ENCODE measurements at regions not wholly inside any gene's neighbourhood (a gene's known extent, or its start where the extent isn't known, plus 50 kb on each side); places are given as distances from the start of the nearest gene placed in this dataset.
"Not testable (repeated sequence)": the region's sequence is repeated elsewhere in the genome, so short reads cannot be mapped to it uniquely, and the experiment has no call there.

DNA sequence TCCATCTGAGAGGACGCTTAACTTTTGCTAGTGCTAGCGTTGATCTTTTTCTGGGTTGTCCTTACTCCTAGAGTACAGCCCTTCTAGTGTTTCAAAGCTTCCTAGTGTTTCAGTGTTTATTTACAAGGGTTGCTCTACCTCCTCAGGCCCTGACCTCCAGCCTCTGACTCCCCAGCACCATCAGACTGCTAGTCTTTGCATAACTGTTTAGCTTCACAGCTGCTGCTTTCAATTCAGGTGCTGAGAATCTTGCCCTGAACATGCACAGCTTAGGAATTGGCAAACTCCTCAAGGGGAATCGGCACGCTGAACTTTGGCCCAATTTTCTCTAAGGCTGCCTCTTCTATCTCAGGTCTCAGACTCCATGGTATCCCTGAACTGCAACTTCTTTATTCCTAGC is 52.9 kb downstream of the OR52B4 start:
- not testable (repeated sequence) for DNase-seq

GRCh38 chr11:4277225-4277624 is 91.0 kb downstream of the OR52B4 start:
- not testable (repeated sequence) for DNase-seq

DNA sequence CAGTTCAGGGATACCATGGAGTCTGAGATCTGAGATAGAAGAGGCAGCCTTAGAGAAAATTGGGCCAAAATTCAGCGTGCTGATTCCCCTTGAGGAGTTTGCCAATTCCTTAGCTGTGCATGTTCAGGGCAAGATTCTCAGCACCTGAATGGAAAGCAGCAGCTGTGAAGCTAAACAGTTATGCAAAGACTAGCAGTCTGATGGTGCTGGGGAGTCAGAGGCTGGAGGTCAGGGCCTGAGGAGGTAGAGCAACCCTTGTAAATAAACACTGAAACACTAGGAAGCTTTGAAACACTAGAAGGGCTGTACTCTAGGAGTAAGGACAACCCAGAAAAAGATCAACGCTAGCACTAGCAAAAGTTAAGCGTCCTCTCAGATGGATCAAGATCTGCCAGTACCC is 117.1 kb downstream of the OR52B4 start:
- not testable (repeated sequence) for DNase-seq

- not testable (repeated sequence) for DNase-seq
These were observed 118.7 kb downstream of the OR52B4 start for GRCh38 chr11:4249475-4249874.

- DNase-seq: not testable (repeated sequence)
These were observed 130.4 kb downstream of the OR52B4 start for GRCh38 chr11:4237771-4238170.

GRCh38 chr11:4218857-4219256 is 124.3 kb downstream of the RRM1 start:
- not testable (repeated sequence) for DNase-seq

- peak; percentile 74 for DNase-seq
These were observed 119.1 kb downstream of the RRM1 start for GRCh38 chr11:4213746-4214145.

DNA sequence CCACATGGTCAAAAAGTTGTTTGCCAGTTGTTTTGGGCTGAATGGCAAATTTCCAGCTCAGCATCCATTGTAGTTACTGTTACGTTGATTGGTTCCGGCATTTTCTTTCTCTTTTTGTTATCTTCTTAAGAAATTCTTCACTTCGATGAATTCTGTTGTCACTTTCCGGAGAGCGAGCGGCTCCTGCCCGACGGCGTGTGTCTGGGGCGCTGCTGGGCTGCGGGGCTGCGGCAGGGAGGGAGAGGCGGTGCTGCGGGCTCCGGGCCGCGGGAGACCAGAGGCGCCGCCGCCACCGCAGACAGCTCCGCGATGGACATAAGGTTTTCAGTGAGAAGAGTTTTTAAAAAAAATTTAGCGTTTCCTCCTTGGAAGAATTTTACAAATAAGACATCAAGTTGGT is 117.4 kb downstream of the RRM1 start:
- DNase-seq: peak; percentile 32

- peak; percentile 38 for DNase-seq
These were observed 109.2 kb downstream of the RRM1 start for GRCh38 chr11:4203603-4204360.

GRCh38 chr11:4202749-4203148 is 108.2 kb downstream of the RRM1 start:
- DNase-seq: no peak

DNA sequence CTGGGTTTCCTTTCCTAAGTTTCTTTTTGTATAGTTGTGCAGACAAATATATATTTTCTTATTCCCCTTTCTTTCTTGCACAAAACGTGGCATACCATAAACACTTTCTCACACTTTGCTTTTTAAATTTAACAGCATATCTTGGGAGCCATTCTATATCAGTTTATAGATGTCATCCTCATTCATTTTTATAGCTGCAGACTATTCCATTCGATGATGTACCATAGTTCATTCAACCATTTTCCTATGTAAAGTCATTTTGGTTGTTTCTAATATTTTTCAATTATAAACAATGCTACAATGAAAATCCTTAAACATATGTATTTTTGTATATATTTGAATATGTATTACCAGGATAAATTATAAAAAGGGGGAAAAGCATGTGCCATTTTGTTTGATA is 102.5 kb downstream of the RRM1 start:
- DNase-seq: no peak

DNA sequence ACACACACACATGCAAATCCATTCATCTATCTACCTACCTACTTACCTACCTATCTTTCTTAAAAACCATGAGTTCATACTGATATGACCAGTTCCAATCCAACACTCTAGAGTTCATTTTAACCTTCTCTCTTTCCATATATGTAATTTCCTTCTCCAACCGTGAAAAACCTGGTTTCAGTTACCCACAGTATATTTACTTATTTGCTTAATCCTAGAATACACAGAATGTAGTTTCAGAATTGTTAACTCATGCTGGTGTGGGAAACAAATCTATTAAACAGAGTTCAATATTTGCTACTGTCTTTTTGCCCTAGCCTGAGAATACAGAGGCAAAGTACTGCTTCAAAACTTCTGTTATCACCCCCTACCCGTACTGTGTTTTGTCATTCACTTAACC is 101.3 kb downstream of the RRM1 start:
- DNase-seq: no peak

- DNase-seq: peak; percentile 94
These were observed 100.3 kb downstream of the RRM1 start for GRCh38 chr11:4194889-4195288.

GRCh38 chr11:4191031-4191571 is 96.5 kb downstream of the RRM1 start:
- DNase-seq: peak; percentile 27

GRCh38 chr11:4190519-4190918 is 95.9 kb downstream of the RRM1 start:
- DNase-seq: no peak

- DNase-seq: no peak
These were observed 95.5 kb downstream of the RRM1 start for GRCh38 chr11:4190098-4190497.

Data from hematopoietic multipotent progenitor cell treated with erythropoietin and hydrocortisone succinate and interleukin-3 and kit ligand, for 4 days (in vitro differentiated cells).